ENCODE measurements at regions not wholly inside any gene's neighbourhood (a gene's known extent, or its start where the extent isn't known, plus 50 kb on each side); places are given as distances from the start of the nearest gene placed in this dataset.

DNA sequence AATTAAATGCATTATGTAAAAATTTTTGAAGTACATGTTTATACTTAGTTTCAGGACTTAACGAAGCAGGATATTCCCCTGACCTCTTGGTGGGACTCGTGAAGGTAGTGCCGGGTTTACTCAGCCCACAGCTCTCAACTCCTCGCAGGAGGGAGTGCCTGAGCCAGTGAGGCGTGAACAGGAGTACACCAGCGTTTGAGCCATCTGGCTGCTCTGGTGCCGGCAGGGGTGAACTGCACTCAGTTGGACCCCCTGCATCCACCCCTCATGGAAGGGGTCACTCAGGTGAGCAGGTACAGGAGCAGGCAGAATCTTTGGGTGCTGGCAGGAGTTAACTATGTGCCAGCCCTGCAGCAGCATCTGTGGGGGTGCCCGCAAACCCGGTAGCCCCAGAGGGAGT is 625.1 kb upstream of the PCDH15 start:
- ChIA-PET POLR2A (no interaction called here), CTCF (no interaction called here)

DNA sequence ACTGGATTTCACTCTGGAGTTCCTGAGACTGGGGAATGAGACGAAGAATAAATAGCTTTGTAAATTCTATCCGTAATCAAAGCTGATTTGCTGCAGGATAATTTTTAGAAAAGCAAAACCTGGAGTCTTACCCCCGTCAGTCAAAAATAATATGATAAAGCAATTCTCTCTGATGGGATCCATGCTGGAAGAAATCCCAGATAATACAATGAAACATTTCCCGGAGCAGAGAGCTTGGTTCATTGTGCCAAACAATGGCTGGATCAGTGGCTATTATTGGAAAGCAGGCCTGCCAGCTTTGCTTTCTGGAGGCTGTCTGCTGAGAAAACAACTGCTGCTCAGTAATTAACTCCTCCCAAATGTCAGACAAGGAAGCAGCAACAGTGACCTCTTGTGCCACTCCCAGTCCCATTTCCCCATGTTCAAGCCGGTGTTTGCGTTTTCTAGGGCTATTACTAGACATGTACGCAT is 609.4 kb upstream of the PCDH15 start:
- CTCF ChIA-PET: no interaction called here
- POLR2A ChIA-PET: no interaction called here

DNA sequence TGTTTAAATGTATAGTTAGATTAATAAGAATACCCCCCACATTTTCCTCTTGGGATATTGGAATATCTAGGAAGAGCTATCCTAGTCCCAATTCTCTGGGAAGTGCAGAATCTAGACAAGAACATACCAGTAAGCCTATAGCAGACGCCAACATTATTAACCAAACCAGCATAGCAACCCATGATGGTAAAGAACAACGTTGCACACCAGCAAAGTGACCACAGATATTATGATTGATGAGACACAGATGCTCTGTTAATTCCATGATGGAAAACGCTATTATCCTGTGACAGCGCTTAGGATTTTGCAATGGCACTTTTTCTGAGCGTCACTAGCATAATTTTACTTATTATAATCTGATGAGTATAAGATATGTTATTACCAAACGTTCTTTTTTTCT is 603.1 kb upstream of the PCDH15 start:
- CTCF ChIA-PET: no interaction called here
- POLR2A ChIA-PET: no interaction called here

DNA sequence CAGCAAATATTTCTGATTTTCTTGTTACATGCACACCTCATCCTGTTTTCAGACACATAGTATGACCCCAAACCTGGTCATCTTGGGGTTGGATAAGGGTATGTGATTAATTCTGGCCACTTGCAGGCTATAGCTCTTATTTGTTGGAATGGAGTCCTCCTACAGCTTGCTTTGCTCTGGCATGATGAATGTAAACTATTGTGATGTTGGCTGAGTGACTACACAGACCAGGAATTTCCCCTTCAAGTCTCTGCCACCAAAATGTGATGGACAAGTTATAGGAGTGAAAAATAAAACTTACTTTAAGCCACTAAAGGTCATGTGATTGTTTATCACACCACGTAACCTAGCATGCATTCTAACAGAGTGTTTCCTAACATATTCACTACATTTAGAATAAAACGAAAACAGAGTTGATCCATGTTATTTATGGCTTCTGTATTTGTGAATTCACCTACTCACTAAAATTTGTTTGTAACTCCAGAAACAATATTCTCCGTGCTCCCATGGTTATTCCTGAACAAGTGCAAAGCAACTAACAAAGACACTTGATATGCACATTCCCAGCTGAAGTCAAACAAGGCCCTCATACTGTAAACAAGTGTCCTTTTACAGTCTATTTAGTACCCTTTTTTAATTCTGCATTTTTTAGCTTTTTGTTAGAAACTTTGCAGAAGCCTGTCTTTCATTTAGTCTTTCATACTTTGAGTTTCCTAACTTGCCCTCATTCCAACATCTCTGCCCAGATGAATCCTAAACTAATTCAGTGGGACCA is 599.2 kb upstream of the PCDH15 start:
- CTCF ChIA-PET: no interaction called here
- POLR2A ChIA-PET: no interaction called here

DNA sequence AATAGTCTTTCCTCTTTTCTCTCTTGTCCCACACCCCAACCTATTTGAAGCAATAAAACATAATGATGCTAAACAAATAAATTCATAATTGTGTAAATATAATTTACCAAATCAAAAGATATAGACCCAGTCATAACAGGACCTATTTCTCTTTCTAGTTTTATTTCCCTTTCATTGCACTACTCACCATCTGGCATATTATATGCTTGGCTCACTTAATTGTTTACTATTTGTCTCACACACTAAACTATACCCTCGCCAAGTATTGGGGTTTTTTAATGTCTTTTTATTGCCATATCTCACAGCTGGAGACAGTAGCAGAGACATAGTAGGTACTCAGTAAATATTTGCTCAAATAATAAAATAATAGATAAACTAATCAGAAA is 597.5 kb upstream of the PCDH15 start:
- CTCF ChIA-PET: no interaction called here
- POLR2A ChIA-PET: no interaction called here

DNA sequence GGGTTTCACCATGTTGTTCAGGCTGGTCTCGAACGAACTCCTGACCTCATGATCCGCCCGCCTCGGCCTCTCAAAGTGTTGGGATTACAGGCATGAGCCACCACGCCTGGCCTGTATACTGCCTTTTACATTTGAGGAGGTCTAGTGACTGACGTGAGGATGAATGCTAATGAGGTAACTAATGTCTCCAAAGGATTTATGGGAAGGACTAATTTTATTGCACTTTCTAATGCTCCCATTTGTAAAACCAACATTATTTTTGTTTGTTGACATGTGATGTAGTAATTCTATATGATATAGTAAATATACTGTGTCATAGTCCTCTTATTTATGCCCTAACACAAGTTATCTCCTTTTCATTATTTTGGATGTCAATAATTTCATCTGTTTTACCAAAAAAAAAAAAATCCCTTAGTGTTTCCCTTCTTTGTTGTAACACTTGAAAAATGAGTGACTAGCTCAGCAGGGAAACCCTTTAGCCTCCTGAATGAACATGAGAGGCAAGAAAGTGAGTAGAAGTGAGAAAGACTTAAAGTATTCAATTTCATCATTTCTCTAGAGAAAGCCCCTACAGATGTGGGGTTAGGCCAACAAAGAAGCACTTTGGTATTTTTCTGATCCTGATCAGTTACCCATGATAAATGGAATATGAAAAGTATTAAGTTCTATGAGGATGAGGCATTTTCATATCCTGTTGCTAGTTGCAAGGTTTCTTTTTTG is 596.9 kb upstream of the PCDH15 start:
- ChIA-PET POLR2A (no interaction called here), CTCF (no interaction called here)

DNA sequence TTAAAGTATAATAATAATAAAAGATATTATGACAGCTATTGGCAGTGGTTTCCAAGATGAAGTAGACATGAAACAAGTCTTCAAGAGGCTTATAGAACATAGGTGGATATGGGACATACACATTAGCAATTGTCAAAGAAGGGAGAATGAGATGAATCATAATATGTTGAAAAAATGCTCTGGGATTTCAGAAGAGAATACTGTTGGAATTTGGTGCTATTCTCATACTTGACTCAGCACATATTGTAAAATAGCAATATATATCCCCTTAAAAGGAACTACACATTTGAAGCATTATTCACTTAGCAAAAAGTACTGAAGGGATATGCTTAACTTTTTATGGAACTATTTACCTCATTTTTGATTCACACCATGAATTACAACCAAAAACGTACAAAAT is 577.2 kb upstream of the PCDH15 start:
- CTCF ChIA-PET: no interaction called here
- POLR2A ChIA-PET: no interaction called here

DNA sequence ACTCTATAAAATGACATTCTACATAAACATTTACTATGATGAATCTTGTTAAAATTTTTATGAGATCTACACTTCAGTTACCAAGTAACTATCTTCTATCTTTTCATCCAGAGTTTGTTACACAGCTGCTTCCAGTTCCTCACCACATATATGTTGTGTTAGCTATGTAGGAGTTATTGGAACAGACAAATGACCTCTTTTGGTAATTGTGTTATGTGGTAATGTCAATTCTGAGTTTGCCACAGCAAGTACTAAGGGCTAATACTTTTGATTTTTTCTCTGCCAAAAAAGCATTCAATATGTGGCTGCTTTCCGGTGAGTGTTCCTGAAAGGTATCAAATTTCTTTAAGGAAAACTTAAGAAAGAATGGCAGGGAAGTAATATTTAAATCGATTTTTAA is 573.9 kb upstream of the PCDH15 start:
- ChIA-PET CTCF (no interaction called here), POLR2A (no interaction called here)

DNA sequence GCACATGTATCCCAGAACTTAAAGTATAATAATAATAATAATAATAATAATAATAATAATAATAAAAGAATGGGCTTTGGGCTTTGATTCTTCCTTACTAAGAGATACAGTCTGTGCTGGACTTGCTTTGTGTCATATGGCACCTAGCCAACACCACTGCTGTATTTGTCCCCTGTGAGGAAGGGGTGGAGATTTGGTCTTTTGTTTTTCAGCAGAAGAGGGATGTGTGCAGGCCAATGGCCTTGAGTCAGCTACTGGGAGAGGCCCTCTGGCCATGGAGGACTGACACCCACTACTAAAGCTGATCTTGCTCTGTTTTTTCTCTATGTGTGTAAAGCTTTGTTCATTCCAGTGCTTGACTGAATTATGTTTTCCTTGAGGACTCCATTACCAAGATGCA is 573.0 kb upstream of the PCDH15 start:
- POLR2A ChIA-PET: no interaction called here
- CTCF ChIA-PET: no interaction called here

DNA sequence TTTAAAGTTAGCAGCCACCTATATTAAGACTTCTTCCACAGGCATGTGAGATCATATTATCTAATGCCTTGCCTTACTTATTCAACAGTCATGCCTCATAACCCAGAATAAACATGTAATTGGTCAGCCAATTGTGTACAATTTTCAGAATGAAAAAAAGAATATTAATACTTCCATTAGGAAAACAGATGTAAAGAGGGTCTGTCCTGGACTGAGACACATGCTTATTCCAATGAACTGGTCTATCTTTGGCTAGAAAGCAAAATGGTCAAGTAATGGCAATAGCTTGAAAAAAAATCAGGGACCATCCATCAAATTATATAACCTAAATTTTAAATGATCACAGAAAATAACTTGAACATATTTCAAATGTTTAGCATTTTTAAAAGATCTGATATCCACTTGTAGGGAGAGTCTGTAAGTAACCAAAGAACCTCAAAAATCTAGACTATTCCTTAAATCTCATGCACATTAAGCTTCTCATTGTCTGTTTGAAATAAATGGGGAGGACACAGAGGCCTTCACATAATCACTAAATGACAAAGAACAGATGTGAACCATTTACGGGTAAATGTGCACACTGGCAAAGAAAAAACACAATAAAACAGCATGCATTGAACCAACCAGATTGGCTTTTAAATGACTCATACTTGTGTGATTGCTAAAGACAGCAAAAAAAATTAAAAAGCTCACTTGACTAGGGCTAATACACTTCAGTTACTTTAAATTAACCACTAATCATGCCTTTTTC is 568.8 kb upstream of the PCDH15 start:
- ChIA-PET CTCF (no interaction called here), POLR2A (no interaction called here)

DNA sequence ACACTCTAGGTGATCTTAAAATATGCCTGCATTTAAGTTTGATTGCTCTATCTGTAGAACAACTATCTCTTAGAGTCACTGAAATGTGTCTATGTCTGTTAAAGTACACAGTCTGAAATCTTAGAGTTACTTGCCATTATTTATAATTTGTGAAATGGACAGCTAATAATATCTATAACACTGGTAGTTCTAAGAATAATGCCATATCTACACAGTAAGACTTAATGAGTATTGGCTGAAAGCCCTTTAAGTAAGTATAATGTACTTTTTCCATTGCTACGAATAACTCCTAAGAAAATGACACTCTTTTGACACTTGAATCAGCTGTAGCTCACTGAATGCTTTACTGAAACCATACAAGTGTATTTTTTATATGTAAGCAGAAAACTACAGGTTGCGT is 567.4 kb upstream of the PCDH15 start:
- ChIA-PET CTCF (no interaction called here), POLR2A (no interaction called here)

DNA sequence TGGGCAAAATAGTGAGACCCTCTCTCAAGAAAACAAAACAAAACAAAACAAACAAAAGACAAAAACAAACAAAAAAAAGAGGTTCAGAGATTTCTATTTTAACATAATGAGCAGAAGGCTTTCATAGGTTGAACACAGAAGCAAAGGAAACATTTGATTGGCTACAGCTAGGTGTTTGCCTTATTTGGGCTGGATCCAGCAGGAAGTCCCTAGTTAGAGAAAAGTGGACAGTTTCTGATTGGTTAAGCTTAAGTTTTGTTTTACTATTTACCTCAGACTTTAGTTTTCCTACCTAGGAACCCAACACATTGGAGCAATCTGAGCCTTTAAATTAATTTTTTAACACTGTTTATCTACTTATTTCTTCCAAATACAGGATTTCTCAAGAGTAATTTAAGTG is 566.5 kb upstream of the PCDH15 start:
- POLR2A ChIA-PET: no interaction called here
- CTCF ChIA-PET: no interaction called here

DNA sequence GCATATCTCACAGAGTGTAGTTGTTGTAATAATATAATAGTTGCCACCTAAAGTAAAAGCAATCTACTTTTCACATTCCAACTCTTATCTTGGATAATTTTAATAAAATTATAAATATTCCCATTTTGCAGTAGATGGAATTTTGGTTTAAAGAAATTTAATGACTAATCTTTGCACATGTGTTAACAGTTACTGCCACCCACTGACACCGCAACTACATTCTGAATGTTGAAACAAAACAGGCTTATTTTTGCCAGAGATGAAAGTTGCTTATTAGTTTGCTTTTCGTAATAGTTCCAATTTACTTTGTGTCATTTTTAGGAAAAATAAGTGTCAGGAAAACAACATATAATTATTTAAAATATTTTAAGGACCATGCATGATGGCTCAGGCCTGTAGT is 557.5 kb upstream of the PCDH15 start:
- ChIA-PET POLR2A (no interaction called here), CTCF (no interaction called here)

DNA sequence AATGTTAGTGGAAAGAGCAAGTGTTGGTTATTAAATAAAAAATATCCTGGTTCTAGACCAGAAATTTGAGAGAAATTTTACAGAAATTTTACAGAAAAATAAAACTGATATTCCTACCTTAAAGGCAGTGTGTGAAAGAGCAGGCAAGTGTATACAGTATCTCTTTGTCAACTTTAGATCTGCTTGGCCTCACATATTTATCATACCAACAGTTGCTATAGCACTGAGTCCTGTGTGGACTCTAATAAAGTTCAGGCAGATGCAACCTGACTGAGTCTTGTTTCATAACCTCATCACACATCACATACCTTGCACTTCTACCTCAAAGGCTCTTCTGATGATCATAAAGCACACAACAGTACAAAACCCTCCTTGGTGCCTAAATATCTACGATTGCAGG is 552.4 kb upstream of the PCDH15 start:
- CTCF ChIA-PET: no interaction called here

DNA sequence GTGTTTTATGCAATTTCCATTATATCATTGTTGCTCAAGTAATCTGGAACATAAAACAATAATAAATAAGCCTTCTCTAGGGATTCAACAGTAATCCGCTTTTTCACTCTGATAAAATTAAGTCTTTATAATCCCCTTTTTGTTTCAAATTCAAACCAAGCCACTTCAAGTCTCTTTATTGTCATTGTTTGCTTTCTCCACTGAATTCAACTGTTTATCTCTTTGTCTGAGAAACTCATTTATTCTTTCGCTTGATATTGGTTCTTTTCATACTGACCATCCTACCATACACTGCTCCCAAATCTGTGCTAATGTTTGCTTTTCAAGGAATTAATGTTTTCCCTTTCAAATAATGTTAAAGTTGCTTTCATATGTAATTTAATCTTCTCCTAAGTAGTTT is 550.4 kb upstream of the PCDH15 start:
- ChIA-PET CTCF (no interaction called here), POLR2A (no interaction called here)

More for the DNA sequence above, 552.4 kb upstream of the PCDH15 start:
- POLR2A ChIA-PET: no interaction called here

DNA sequence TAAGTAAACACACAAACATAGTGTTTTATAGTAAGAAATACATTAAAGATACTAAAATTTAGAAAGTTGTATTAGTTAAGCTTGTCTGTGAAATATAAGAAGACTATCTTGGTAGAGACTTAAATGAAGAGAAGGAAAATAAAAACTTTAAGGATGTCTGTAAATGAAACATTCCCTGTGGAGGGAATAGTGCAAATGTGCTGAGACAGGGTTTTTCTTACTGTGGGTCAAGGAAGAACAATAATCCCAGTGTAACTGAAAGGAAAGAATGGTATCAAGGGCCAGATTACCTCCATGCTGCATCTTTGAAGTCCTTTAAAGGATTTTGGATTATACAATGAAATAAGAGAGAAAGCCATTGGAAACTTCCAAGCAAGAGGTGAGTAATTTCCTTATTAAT is 547.5 kb upstream of the PCDH15 start:
- ChIA-PET POLR2A (no interaction called here), CTCF (no interaction called here)

DNA sequence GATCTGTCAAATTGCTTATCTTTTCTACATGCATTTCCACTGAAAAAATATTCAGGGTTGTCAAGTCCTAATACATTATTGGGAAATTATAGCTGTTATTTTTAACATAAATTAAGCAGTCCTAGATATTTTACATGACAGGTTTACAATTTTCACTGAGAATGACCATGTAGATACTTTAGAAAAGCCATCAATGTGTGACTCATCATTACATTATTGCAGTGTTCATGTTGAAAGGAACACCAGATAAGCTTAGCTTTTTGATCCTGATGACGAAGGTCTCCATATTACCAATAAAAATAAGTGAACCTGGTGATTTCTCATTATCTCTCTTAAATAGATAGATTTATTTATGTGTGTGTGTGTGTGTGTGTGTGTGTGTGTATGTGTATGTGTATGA is 529.5 kb upstream of the PCDH15 start:
- CTCF ChIA-PET: no interaction called here

DNA sequence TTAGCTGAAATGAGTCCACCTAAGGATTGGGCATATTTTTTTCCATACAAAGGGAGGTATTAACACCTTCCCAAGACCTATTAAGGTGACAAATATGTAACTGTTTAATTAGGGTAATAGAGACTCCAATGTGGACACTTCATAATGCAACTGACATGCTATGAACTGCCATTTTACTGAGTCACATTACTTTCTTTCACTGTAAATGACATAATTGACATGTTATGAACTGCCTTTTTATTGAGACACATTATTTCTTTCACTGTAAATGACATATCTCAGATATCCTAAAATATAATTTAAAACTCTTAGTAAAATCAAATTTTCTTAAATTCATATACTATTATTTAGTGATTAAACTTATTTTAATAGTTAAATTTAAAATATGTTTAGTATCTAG is 528.8 kb upstream of the PCDH15 start:
- CTCF ChIA-PET: no interaction called here

More for the DNA sequence above, 529.5 kb upstream of the PCDH15 start:
- POLR2A ChIA-PET: no interaction called here

DNA sequence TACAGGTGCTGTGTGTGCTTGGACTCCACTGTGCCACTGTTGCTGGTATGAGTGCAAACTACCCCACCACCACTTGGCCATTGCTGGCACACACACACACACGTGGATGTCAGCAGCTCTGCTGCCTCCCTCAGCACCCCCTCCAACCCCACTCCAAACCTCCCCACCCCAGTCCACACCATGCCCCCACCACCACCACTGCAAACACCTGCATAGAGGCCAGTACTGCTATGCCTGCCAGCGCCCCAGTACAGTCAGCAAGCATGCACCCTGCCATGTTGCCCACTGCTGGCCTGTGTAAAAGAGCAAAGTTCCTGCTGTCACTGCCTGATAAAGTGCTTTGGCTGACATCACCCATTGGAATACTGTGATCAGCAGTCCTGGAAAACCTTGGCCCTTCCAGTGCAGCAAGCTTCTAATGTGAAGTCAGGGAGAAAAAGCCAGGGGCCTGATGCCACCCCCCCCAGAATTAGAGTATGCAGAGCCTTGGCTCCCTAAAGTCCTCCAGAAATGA is 519.2 kb upstream of the PCDH15 start:
- CTCF ChIA-PET: no interaction called here
- POLR2A ChIA-PET: no interaction called here

More for the DNA sequence above, 528.8 kb upstream of the PCDH15 start:
- POLR2A ChIA-PET: no interaction called here

DNA sequence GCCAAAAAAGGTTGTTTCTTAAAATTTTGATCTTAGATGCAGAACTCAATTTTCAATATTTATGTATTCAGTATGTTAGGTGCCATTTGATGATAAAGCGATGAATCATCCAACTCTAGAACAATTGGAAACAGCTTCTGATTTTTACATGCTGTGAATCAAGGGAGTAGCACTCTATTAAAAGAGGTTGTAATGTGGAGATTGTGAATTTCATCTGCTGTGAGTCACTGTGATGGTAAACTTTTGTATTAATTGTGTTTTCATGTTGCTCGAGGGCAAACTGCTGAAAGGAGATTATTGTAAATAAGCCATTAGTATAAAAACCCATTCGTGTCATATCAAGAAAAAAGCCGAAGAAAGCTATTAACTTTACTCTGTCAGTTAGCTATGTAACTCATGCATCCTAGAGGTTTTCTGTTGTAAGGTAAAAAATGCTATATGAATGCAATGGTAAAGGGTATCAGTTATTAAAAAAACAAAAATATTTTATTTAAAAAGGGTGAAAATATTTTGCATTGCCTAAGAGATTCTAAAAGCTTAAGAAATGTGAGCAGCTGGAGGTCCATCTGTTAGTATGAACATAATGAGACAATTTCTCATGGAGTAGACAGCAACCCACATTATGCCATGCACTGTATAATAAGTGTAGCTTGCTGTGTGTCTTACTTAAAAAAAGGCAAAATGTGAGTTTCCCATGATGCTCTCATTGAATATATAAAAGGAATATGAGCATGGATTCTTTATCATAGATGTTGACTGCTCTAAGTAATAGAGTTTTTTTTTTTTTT is 511.0 kb upstream of the PCDH15 start:
- ChIA-PET POLR2A (no interaction called here), CTCF (no interaction called here)

All from activated CD8-positive, alpha-beta memory T cell treated with anti-CD3 and anti-CD28 coated beads for 36 hours (primary cell).